Left hindlimb (tissue), 1 donor: ENCODE measurements at regions not wholly inside any gene's neighbourhood (a gene's known extent, or its start where the extent isn't known, plus 50 kb on each side); places are given as distances from the start of the nearest gene placed in this dataset.

Experiments
- DNase-seq: peaks from one replicate; pipeline ENCODE4 v3.0.0-alpha.2; 2018

DNA sequence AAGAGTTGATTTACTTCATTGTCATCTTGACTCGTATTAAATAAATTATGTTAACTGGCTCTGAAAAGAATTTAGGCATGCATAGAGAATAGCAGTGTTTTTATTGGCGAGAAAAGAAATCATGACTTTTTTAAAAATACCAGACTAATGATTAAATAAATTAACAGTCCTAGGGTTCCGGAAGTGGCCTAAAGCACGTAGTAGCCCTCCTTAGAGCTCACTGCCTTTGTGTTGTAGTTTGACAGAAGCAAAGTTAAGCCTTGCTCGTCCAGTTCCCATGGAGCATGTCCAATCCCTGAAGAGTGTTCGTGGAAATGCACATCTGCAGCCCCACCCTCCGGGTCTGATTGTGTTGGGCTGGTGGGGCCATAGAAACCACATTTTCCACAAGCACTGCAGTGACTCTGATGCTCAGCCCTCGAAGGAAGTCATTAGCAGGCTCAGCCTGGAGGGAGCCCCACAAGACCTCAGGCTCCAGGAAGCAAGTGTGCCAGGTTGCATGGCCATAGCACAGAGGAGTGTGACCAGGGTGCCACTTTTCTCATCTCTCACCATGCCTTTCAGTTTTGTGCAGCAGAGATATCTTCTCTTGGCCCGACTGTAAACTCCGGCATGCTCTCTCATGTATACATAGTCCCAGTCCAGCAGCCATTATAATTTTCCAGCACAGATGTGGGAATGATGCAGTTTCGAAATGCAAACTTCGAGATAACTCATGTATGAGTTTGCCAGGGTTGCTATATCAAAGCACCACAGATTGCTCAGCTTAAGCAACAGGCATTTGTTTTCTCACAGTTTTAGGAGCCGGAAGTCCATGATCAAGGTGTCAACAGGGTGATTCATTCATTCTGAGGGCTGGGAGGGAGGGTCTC lies 188.6 kb upstream of the SH3BP4 start:
- DNase-seq = peak; percentile 48

- DNase-seq = no peak
Observed at GRCh38 chr2:234761910-234762309, 189.9 kb upstream of the SH3BP4 start.

DNA sequence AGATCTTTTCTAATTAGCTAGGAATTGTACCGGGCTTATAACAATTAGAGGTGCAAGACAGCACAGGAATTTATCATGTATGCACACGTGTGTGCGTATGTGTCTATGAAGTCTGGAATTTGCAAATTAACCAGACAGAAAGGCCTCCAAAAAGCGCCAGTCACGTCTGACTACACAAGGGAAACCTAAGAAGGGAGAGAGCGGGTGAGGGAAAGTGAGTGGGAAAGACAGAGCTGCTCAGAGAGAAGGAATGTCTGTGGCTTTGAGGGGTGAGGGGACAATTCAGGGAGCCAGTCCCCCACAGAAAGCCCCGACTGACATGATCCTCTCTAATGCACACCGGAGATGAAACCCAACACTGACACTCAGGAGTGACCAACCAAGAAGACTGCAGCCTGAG lies 197.7 kb upstream of the SH3BP4 start:
- DNase-seq = no peak

DNA sequence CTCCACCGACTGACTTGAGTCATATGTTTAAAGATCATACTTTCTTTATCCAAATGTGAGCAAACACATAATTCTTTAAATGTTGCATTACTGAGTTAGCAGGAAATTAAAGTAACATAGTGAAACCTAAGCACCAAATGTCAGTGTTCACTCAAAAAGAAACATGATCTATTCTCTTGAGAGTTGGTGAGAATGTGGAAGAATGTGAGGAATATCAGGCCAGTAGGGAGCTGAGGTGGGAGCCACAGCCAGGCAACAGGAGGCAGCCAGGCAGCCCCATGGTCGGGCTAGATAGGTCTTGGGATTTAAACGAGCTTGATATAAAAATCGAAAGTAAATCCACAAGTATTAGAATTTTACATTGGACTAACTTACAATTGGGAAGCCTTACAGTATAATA lies 198.1 kb upstream of the SH3BP4 start:
- no peak for DNase-seq

- no peak for DNase-seq
Observed at GRCh38 chr2:234752966-234753365, 198.9 kb upstream of the SH3BP4 start.

DNA sequence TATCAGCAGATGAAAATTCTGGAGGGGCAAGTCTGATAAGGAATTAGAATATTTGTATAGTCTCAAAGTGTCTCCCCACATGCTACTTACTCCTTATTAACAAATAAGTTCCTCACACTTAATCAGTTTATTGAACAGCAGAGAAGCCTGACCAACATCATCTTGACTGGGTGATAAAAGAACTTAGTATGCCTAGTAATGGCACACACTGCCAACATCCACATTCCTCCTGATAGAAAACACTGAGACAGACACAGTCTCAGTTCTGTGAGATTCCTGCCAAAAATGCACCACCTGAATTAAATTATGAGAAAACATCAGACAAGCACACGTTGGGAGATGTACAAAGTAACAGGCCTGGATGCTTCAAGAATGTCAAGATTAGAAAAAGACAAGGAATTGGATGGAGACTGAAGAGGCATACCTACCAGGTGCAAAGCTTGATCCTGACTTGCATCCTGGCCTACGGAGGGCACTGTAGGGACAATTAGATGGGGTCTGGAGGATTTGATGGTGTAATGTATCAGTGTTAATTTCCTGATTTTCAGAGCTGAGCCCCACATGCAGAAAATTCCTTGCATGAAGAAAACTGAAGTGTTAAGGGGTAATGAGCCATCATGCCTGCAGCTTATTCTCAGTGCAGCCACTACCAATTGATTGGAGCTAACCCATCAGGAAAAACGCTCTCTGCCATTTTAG lies 200.4 kb upstream of the SH3BP4 start:
- no peak for DNase-seq

DNA sequence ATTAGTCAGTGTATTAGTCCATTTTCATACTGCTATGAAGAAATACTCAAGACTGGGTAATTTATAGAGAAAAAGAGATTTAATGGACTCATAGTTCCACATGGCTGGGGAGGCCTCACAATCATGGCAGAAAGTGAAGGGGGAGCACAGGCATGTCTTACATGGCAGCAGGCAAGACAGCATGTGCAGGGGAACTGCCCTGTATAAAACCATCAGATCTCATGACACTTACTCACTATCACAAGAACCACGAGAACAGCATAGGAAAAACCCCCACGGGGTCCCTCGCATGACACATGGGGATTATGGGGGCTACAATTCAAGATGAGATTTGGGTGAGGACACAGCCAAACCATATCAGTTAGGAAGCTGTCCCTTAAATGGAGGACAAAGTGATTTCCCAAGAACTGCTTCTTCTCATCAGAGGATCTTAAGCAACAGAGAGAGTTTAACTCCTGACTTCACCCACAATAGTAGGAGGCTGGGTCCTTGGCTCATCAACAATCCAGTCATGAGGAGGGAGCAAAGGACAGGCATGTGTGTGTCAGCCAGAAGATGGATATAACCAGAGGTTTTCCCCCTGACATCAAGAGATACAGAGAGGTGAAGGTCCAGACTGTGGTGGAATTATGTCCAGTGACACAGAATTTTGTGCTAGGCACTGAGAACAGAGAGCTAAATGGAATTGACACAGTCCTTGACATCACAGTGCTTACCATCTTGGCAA lies 203.8 kb upstream of the SH3BP4 start:
- no peak for DNase-seq

DNA sequence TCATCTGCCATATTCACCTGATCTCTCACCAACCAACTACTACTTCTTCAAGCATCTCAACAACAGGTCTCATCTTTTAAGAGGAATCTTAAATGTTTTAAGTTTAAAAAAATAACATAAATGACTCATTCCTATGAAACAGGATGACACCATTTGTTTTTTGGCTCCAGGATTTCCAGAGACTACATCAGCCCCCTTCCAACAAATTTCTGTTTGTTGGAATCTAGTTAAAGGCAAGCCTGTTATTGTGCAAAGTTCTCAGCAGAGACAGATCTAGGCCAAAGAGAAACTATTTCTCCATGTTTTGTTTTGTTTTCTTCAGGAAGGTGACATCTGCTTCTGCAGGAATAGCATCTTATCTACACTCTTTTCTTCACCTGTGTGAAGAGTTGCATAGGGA lies 204.8 kb upstream of the SH3BP4 start:
- DNase-seq = no peak

GRCh38 chr2:234745347-234745746 lies 206.5 kb upstream of the SH3BP4 start:
- no peak for DNase-seq

DNA sequence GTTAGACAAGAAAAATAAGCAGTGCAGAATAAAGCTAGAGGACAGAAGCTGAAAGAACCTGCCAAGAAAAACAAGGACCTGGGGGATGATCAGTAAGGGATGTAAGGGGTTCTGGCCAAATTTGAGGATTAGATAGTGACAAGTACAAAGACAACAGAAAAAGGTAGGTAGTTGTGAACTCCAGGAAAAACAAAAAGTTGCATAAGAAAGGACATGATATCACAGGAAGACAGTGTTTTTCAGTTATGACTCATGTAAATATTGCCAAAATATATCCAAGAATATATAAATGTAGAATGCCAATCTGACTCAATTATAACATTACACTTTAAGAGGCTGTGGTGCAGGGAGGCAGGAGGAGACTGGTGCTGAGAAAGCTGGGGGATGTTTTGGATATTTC lies 209.8 kb upstream of the SH3BP4 start:
- DNase-seq = no peak

DNA sequence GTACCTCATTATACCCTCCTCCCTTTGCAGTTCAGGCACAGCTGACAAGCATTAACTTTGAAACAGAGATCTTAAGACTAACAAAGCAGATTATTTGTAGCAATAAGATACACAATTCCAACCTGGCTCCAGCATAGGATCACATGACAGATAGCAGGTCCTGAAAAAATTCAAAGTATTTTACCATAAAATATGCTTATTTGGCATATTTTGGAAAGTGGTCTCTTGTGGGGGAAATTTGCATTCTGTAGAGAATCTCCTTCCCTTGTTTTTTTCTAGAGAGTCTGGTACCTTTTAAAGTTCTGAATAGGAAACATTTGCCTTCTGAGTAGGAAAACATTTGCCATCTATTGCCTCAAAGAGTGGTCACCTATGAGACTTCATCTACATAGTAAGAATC lies 212.8 kb upstream of the SH3BP4 start:
- no peak for DNase-seq

- DNase-seq = no peak
Observed at GRCh38 chr2:234735829-234736228, 216.0 kb upstream of the SH3BP4 start.

- no peak for DNase-seq
Observed at GRCh38 chr2:234733795-234734600, 217.8 kb upstream of the SH3BP4 start.

GRCh38 chr2:234733093-234733489 lies 218.7 kb upstream of the SH3BP4 start:
- DNase-seq = no peak

DNA sequence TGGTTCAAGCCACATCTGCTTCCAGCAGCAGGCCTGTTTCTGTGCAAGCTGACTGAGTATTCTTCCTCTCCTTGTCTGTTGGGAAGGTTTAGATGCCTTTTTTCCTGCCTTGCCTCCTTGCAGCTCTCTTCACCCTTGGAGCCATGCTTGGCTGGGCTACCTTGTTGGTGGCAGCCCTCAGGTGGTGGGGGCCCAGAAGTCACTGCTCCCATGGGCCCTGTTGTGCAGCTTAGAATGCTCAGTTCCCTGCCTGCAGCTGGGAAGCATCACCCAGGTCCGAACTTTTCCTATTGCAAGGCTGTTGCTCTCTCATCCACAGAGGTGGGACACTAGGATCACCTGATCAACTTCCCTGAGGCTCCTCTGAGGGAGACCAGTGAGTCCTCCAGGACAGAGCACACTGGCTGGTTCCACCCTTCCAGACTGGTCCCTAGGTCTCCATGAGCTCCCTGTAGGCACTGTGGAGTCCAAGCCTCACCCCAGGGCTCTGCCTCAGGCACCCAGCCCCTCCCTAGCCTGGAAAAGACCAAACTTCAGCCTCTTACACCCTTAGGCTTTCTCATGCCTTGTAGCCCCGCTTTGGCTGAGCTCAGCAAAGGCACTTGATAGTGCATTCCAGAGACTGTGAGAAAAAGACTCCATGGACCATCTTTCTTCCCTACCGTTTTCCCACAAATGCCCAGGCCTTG lies 219.3 kb upstream of the SH3BP4 start:
- no peak for DNase-seq

DNA sequence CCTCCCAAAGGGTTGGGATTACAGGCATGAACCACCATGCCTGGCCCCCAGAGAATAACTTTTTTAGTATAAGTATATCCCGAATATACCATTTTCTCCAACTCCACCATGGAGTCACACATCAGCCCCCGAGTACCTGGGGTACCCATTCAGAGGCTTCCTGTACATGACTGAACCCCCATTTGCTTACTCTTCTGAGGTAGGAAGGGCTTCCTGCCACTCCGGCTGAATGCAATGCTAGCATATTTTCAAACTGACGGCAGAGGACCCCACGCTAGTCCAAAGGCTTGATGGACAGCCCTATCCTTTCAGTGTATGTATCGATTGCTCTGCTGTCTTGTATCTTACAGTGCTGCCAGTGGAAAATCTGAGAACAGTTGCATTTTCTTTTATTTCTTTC lies 220.6 kb upstream of the SH3BP4 start:
- DNase-seq = no peak

DNA sequence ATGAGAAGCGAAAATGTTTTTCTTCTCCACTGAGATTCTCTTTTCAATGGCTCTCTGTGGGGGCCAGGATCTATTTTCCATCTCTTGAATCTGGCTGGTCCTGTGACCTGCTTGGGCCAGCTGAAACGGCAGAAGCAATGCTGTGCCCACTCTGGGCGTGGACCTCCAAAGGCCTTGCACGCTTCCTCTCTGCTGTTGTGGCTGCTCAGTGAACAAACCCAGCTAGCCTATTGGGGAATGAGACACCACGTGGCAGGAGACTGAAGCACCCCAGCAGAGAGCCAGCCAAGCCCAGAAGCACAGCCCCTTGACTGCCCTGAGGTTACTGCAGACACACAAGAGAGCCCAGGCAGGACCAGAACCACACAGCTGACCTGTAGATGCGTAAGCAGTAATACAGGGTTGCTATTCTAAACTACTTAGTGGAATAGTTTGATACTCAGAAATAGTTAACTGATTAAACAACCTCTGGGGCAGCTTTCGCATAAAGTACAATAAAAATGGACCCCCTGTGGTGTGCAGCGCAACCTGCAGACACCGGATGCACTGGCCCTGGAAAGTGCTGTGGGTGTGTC lies 221.7 kb upstream of the SH3BP4 start:
- no peak for DNase-seq

GRCh38 chr2:234725528-234726264 lies 226.1 kb upstream of the SH3BP4 start:
- no peak for DNase-seq

GRCh38 chr2:234724850-234725249 lies 227.0 kb upstream of the SH3BP4 start:
- DNase-seq = no peak

DNA sequence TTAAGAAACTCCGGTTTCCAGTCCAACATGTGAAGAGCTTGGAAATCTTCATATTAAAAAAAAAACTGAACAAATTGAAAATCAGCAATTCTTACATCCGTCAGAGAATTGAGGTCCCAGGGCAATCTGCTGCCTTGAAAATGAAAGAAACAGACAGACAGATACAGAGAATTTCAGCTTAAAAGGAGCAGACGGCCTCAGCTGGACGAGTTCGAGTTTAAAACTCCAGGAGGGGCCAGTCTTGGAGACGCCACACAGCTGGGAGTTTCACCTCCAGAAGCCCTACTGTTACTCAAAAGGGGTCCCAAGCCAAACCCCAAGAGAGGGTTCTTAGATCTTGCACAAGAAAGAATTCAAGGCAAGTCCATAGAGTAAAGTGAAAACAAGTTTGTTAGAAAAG lies 226.5 kb upstream of the ARL4C start:
- DNase-seq = no peak

DNA sequence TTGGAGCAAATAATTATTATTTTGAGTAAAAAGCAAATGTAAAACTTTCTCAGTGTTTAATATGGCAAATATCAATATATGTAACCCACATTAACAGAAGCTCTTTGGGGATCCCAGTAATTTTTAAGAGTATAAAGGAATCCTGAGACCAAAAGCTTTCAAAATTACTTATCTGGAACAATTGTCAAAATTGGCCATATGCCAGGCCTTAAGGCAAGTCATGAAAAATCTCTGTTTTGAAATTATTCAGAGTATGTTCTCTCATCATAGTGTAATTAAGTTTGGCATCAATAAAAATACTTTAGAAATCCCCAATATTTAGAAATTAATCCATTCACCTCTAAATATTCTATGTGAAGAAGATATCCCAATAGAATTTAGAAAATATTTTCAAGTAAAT lies 225.3 kb upstream of the ARL4C start:
- no peak for DNase-seq
